ENCODE measurements at regions not wholly inside any gene's neighbourhood (a gene's known extent, or its start where the extent isn't known, plus 50 kb on each side); places are given as distances from the start of the nearest gene placed in this dataset.

GRCh38 chr4:45078201-45078600, 351.8 kb upstream of the GNPDA2 start:
- H3K9ac ChIP-seq (ENCODE audit: low read depth in 1 of 2, low read length in 2 of 2) = no peak overlapping the region
- no peak overlapping the region for H3K4me3 ChIP-seq (ENCODE audit: low read depth in 1 of 3, low read length in 3 of 3)
- no peaks in the 10 kb centered on the region for H3K4me1 ChIP-seq (ENCODE audit: control insufficient read depth in 4 of 4, insufficient read depth in 4 of 4, low read length in 3 of 4)
- H3K27ac ChIP-seq (ENCODE audit: low read depth in 1 of 2, low read length in 2 of 2) = no peak overlapping the region
- H3K36me3 ChIP-seq (ENCODE audit: control insufficient read depth in 4 of 4, insufficient read depth in 3 of 4, low read depth in 1 of 4, low read length in 3 of 4) = no peaks in the 10 kb centered on the region
- TF ChIP-seq HNF4G (IDR thresholded peaks at IDR 0.05) = no peak
- TF ChIP-seq YY1 (IDR thresholded peaks at IDR 0.05) = no peak
- TF ChIP-seq ATF3 (IDR thresholded peaks at IDR 0.05) = no peak
- no peaks in the 10 kb centered on the region for H3K27me3 ChIP-seq (ENCODE audit: control insufficient read depth in 4 of 4, insufficient read depth in 4 of 4, low read length in 3 of 4)
- no peak for DNase-seq (ENCODE audit: low spot score)
- peaks cover 0 to 4% (median 0%) of the 10 kb centered on the region in 4 donors for H3K9me3 ChIP-seq (ENCODE audit: control insufficient read depth in 4 of 4, low read length in 3 of 4)

- TF ChIP-seq FOXA2 (IDR thresholded peaks at IDR 0.05) (no peak), MAX (IDR thresholded peaks at IDR 0.05) (no peak), HNF4A (conservative IDR thresholded peaks at IDR 0.05) (no peak), JUND (IDR thresholded peaks at IDR 0.05) (no peak), YY1 (IDR thresholded peaks at IDR 0.05) (no peak), HNF4G (IDR thresholded peaks at IDR 0.05) (no peak), FOXA1 (IDR thresholded peaks at IDR 0.05) (no peak), ATF3 (IDR thresholded peaks at IDR 0.05) (no peak), TAF1 (conservative IDR thresholded peaks at IDR 0.05) (no peak), SP1 (IDR thresholded peaks at IDR 0.05) (no peak), NR2F2 (IDR thresholded peaks at IDR 0.05) (no peak), EGR1 (IDR thresholded peaks at IDR 0.05; ENCODE audit: low read depth in 2 of 2) (no peak), RXRA (IDR thresholded peaks at IDR 0.05) (no peak), CTCF (IDR thresholded peaks at IDR 0.05; ENCODE audit: low read depth, low read length, missing input control) (no peak)
- TF ChIP-seq, protein P1, sequence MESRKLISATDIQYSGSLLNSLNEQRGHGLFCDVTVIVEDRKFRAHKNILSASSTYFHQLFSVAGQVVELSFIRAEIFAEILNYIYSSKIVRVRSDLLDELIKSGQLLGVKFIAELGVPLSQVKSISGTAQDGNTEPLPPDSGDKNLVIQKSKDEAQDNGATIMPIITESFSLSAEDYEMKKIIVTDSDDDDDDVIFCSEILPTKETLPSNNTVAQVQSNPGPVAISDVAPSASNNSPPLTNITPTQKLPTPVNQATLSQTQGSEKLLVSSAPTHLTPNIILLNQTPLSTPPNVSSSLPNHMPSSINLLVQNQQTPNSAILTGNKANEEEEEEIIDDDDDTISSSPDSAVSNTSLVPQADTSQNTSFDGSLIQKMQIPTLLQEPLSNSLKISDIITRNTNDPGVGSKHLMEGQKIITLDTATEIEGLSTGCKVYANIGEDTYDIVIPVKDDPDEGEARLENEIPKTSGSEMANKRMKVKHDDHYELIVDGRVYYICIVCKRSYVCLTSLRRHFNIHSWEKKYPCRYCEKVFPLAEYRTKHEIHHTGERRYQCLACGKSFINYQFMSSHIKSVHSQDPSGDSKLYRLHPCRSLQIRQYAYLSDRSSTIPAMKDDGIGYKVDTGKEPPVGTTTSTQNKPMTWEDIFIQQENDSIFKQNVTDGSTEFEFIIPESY (IDR thresholded peaks at IDR 0.05) = no peak
- no peak overlapping the region for H3K4me3 ChIP-seq (ENCODE audit: low read depth in 1 of 3, low read length in 3 of 3)
- WGBS = 64% methylated on average over 3 of the region's 3 CpGs
Measured at GRCh38 chr4:45072981-45073380, 346.6 kb upstream of the GNPDA2 start.

GRCh38 chr4:45064741-45065140, 338.4 kb upstream of the GNPDA2 start:
- DNase-seq (ENCODE audit: low spot score) = no peak
- no peaks in the 10 kb centered on the region for H3K27me3 ChIP-seq (ENCODE audit: control insufficient read depth in 4 of 4, insufficient read depth in 4 of 4, low read length in 3 of 4)
- H3K4me1 ChIP-seq (ENCODE audit: control insufficient read depth in 4 of 4, insufficient read depth in 4 of 4, low read length in 3 of 4) = no peaks in the 10 kb centered on the region
- H3K9ac ChIP-seq (ENCODE audit: low read depth in 1 of 2, low read length in 2 of 2) = no peak overlapping the region
- TF ChIP-seq MAX (IDR thresholded peaks at IDR 0.05) = no peak
- no peak for TF ChIP-seq ATF3 (IDR thresholded peaks at IDR 0.05)
- TF ChIP-seq SP1 (IDR thresholded peaks at IDR 0.05) = no peak
- H3K27ac ChIP-seq (ENCODE audit: low read depth in 1 of 2, low read length in 2 of 2) = no peak overlapping the region
- no peaks in the 10 kb centered on the region for H3K9me3 ChIP-seq (ENCODE audit: control insufficient read depth in 4 of 4, low read length in 3 of 4)
- no peak overlapping the region for H3K4me3 ChIP-seq (ENCODE audit: low read depth in 1 of 3, low read length in 3 of 3)
- no peaks in the 10 kb centered on the region for H3K36me3 ChIP-seq (ENCODE audit: control insufficient read depth in 4 of 4, insufficient read depth in 3 of 4, low read depth in 1 of 4, low read length in 3 of 4)
- 71% methylated on average over 7 of the region's 7 CpGs for WGBS

More at GRCh38 chr4:45072981-45073380, 346.6 kb upstream of the GNPDA2 start:
- Histone ChIP-seq H3K27ac (ENCODE audit: low read depth in 1 of 2, low read length in 2 of 2) (no peak overlapping the region), H3K27me3 (ENCODE audit: control insufficient read depth in 4 of 4, insufficient read depth in 4 of 4, low read length in 3 of 4) (no peaks in the 10 kb centered on the region), H3K4me1 (ENCODE audit: control insufficient read depth in 4 of 4, insufficient read depth in 4 of 4, low read length in 3 of 4) (no peaks in the 10 kb centered on the region), H3K9ac (ENCODE audit: low read depth in 1 of 2, low read length in 2 of 2) (no peak overlapping the region), H3K36me3 (ENCODE audit: control insufficient read depth in 4 of 4, insufficient read depth in 3 of 4, low read depth in 1 of 4, low read length in 3 of 4) (no peaks in the 10 kb centered on the region), H3K9me3 (ENCODE audit: control insufficient read depth in 4 of 4, low read length in 3 of 4) (no peaks in the 10 kb centered on the region)
- no peak for DNase-seq (ENCODE audit: low spot score)

Data from liver (tissue), 8 donors.